Immature natural killer cell (primary cell): ENCODE measurements at regions not wholly inside any gene's neighbourhood (a gene's known extent, or its start where the extent isn't known, plus 50 kb on each side); places are given as distances from the start of the nearest gene placed in this dataset.
"Not testable (repeated sequence)": the region's sequence is repeated elsewhere in the genome, so short reads cannot be mapped to it uniquely, and the experiment has no call there.

ENCODE experiments used
- DNase-seq, 3 donors: peaks; one replicate each; pipeline ENCODE4 v3.0.0; 2022; ENCODE audit warnings: mixed read lengths in 1 of 3
- H3K27ac Mint-ChIP-seq, 6 donors: one replicate each; pipeline ENCODE4 v1.8.0; 2020; ENCODE audit warnings: mixed read lengths in 6 of 6, mild to moderate bottlenecking in 5 of 6, inconsistent platforms in 4 of 6, moderate library complexity in 3 of 6
- H3K27me3 Mint-ChIP-seq, 3 donors: one replicate each; pipeline ENCODE4 v1.8.0; 2020 to 2021; ENCODE audit warnings: low read depth in 3 of 3, mild to moderate bottlenecking in 3 of 3, mixed read lengths in 3 of 3, moderate library complexity in 3 of 3, inconsistent platforms in 1 of 3
- H3K36me3 Mint-ChIP-seq, 3 donors: one replicate each; pipeline ENCODE4 v1.8.0; 2020; ENCODE audit warnings: mixed read lengths in 3 of 3, inconsistent platforms in 2 of 3, mild to moderate bottlenecking in 2 of 3
- H3K4me1 Mint-ChIP-seq, 2 donors: one replicate each; pipeline ENCODE4 v1.8.0; 2020; ENCODE audit warnings: inconsistent platforms in 2 of 2, mild to moderate bottlenecking in 2 of 2, mixed read lengths in 2 of 2, moderate library complexity in 1 of 2
- H3K4me3 Mint-ChIP-seq, 5 donors: one replicate each; pipeline ENCODE4 v1.8.0; 2020; ENCODE audit warnings: mild to moderate bottlenecking in 5 of 5, mixed read lengths in 5 of 5, inconsistent platforms in 3 of 5, moderate library complexity in 3 of 5
- H3K9me3 Mint-ChIP-seq, 6 donors: one replicate each; pipeline ENCODE4 v1.8.0; 2020; ENCODE audit warnings: mild to moderate bottlenecking in 6 of 6, mixed read lengths in 6 of 6, inconsistent platforms in 4 of 6, moderate library complexity in 3 of 6

DNA sequence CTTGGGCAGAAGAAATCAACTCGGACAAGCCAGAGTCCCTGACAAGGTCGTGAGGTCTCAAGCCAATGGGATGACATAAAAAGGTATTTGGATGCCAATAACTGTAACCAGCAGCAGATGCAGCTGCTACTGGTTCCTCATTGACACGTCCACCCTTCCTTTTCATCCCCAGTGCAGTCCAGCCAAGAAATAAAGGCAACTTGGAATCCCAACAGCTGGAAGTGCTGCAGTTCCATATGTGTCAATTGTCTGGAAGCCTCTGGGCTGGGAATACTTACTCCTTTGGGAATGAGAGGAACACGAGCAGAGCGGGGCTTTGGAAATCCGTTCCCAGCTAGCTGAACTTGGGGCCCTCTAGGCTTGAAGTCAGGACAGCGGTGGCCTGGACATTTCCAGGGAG is 360.4 kb upstream of the ZFHX3 start:
- DNase-seq = no peak
- peaks cover 0 to 3% of the 10 kb centered on the region in 2 donors for H3K4me1 Mint-ChIP-seq
- H3K27me3 Mint-ChIP-seq = peaks cover 0 to 3% (median 0%) of the 10 kb centered on the region in 3 donors
- no peak overlapping the region for H3K27ac Mint-ChIP-seq
- no peaks in the 10 kb centered on the region for H3K36me3 Mint-ChIP-seq
- peaks cover 0 to 3% (median 0%) of the 10 kb centered on the region in 6 donors for H3K9me3 Mint-ChIP-seq
- no peak overlapping the region for H3K4me3 Mint-ChIP-seq

DNA sequence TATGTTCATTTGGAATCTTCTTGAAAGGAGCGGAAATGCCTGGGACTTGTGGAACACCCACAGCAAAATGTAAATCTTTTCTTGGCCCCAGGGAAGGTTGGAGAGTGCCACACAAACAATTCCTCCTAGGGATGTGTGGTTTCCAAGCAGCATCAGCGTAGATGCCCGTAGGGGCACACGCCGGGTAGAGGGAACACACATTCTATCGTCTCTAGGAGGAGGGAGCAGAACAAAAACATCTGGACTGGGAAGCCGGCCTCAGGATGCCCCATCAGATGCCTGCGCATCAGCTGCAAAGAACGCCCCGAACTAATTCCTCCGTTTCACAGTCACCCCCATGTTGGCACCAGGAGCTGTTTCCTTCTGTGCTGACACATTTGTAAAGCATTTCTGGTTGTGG is 357.9 kb upstream of the ZFHX3 start:
- Mint-ChIP-seq H3K4me1 (no peaks in the 10 kb centered on the region), H3K4me3 (no peak overlapping the region), H3K9me3 (peaks cover 0 to 3% (median 0%) of the 10 kb centered on the region in 6 donors), H3K27ac (no peak overlapping the region), H3K27me3 (no peaks in the 10 kb centered on the region), H3K36me3 (no peaks in the 10 kb centered on the region)
- no peak for DNase-seq

DNA sequence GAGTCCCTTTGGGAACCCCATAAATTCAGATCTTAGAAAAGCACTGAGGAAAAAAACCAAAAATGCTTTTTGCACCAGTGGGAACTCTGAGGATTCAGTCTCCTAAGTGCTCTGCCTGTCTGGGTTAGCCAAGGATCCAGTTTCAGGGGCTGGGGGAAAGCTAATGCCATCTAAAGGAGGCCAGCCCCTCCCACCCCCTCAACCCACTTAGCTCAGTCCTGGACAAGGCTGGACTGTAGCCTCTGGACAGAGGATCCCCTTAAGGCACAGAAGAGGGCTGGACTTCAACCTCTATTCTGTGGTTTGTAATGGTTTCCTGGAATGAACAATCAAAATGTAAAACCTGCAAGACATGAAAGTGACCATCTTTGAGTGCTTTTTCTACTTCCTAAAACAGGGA is 356.1 kb upstream of the ZFHX3 start:
- Mint-ChIP-seq H3K4me3 (no peak overlapping the region), H3K9me3 (peaks cover 0 to 3% (median 0%) of the 10 kb centered on the region in 6 donors), H3K4me1 (no peaks in the 10 kb centered on the region), H3K36me3 (no peaks in the 10 kb centered on the region), H3K27me3 (no peaks in the 10 kb centered on the region), H3K27ac (no peak overlapping the region)
- DNase-seq = no peak

GRCh38 chr16:73403291-73403690 is 355.4 kb upstream of the ZFHX3 start:
- H3K4me3 Mint-ChIP-seq = no peak overlapping the region
- H3K27ac Mint-ChIP-seq = no peak overlapping the region
- no peak for DNase-seq
- H3K9me3 Mint-ChIP-seq = peaks cover 0 to 2% (median 0%) of the 10 kb centered on the region in 6 donors
- H3K36me3 Mint-ChIP-seq = no peaks in the 10 kb centered on the region
- H3K27me3 Mint-ChIP-seq = no peaks in the 10 kb centered on the region
- no peaks in the 10 kb centered on the region for H3K4me1 Mint-ChIP-seq

GRCh38 chr16:73400951-73401350 is 353.0 kb upstream of the ZFHX3 start:
- H3K9me3 Mint-ChIP-seq = peaks cover 0 to 3% (median 0%) of the 10 kb centered on the region in 6 donors
- no peaks in the 10 kb centered on the region for H3K36me3 Mint-ChIP-seq
- DNase-seq = no peak
- peaks cover 0 to 2% (median 0%) of the 10 kb centered on the region in 3 donors for H3K27me3 Mint-ChIP-seq
- no peak overlapping the region for H3K4me3 Mint-ChIP-seq
- H3K27ac Mint-ChIP-seq = no peak overlapping the region
- no peaks in the 10 kb centered on the region for H3K4me1 Mint-ChIP-seq

DNA sequence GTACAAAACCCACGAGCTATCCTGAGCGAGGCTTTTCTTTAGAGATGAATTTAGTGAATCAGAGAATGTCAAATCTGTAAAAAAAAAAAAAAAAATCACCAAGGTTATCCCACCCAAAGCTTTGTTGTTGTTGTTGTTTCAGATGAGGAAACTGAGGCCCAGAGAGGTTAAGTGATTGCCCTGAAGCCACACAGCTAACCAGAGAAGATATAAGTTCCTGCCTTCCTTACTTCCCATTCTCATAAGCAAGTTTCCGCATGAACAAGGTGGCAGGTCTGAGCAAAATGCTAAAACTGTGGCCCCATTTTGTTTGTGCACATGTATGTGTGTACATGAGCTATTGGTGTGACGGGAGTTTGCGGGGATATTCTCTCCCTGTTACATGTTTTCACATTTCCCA is 352.1 kb upstream of the ZFHX3 start:
- H3K36me3 Mint-ChIP-seq = no peaks in the 10 kb centered on the region
- H3K27me3 Mint-ChIP-seq = peaks cover 0 to 2% (median 0%) of the 10 kb centered on the region in 3 donors
- no peak overlapping the region for H3K4me3 Mint-ChIP-seq
- peaks cover 0 to 3% (median 0%) of the 10 kb centered on the region in 6 donors for H3K9me3 Mint-ChIP-seq
- H3K27ac Mint-ChIP-seq = no peak overlapping the region
- DNase-seq = no peak
- H3K4me1 Mint-ChIP-seq = no peaks in the 10 kb centered on the region

- DNase-seq = no peak
- Mint-ChIP-seq H3K27ac (no peak overlapping the region), H3K36me3 (no peaks in the 10 kb centered on the region), H3K27me3 (peaks cover 0 to 2% (median 0%) of the 10 kb centered on the region in 3 donors), H3K4me1 (no peaks in the 10 kb centered on the region), H3K4me3 (no peak overlapping the region), H3K9me3 (peaks cover 0 to 3% (median 0%) of the 10 kb centered on the region in 6 donors)
Measured at GRCh38 chr16:73399486-73399885, 351.6 kb upstream of the ZFHX3 start.

DNA sequence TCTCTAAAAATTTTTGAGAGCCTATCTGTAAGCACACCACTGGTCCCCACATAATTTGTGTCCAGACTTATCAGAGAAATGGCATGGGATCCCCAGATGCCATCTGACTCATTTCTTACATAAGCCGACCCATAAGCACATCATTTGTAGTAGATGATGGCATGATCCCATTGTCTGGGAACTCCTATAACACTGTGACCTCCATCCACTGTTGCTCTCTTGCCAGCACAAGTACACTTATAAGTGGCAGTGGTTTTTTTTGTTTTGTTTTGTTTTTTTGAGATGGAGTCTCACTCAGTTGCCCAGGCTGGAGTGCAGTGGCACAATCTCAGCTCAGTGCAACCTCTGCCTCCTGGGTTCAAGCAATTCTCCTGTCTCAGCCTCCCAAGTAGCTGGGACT is 350.7 kb upstream of the ZFHX3 start:
- not testable (repeated sequence) for H3K36me3 Mint-ChIP-seq, H3K27me3 Mint-ChIP-seq, H3K27ac Mint-ChIP-seq, DNase-seq, H3K4me3 Mint-ChIP-seq, H3K4me1 Mint-ChIP-seq, H3K9me3 Mint-ChIP-seq

DNA sequence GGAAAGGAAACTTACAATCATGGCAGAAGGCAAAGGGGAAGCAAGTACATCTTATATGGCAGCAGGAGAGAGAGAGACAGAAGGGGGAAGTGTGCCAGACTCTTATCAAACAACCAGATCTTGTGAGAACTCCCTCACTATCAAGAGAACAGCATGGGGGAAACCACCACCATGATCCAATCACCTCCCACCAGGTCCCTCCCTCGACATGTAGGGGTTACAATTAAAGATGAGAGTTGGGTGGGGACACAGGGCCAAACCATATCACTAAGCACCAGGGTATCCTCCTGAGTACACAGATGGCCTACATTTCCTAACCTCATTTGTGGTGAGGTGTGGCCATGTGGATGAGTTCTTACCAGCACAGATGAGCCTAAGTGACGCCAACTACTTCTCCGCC is 348.6 kb upstream of the ZFHX3 start:
- Mint-ChIP-seq H3K27ac (no peak overlapping the region), H3K27me3 (peaks cover 0 to 2% (median 0%) of the 10 kb centered on the region in 3 donors), H3K36me3 (no peaks in the 10 kb centered on the region), H3K4me1 (no peaks in the 10 kb centered on the region), H3K9me3 (peaks cover 0 to 3% (median 0%) of the 10 kb centered on the region in 6 donors), H3K4me3 (no peak overlapping the region)
- DNase-seq = no peak

- peaks cover 0 to 3% (median 2%) of the 10 kb centered on the region in 3 donors for H3K27me3 Mint-ChIP-seq
- H3K4me1 Mint-ChIP-seq = no peaks in the 10 kb centered on the region
- no peaks in the 10 kb centered on the region for H3K36me3 Mint-ChIP-seq
- H3K9me3 Mint-ChIP-seq = peaks cover 0 to 3% (median 0%) of the 10 kb centered on the region in 6 donors
- no peak overlapping the region for H3K27ac Mint-ChIP-seq
- no peak overlapping the region for H3K4me3 Mint-ChIP-seq
- no peak for DNase-seq
Measured at GRCh38 chr16:73390936-73391335, 343.0 kb upstream of the ZFHX3 start.

DNA sequence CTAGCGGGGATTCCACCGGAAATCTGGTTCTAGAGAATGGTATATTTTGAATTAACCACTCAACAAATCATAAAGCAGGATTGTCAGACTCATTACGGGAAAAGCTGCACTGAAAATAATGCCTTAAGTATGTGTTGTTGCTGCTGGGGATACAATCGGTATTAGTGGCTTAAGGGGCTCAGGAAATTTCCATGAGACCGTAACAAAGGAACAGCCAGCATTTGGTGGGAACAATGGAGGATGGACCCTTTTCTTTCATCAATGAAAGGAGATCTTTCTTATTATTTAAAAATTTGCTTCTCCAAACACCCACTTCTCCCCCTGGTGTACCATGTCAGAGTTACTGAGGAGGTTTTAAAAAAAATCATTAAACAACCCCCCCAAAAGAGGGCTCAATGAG is 342.6 kb upstream of the ZFHX3 start:
- H3K9me3 Mint-ChIP-seq = peaks cover 0 to 3% (median 0%) of the 10 kb centered on the region in 6 donors
- no peaks in the 10 kb centered on the region for H3K36me3 Mint-ChIP-seq
- no peak for DNase-seq
- peaks cover 0 to 3% (median 2%) of the 10 kb centered on the region in 3 donors for H3K27me3 Mint-ChIP-seq
- no peaks in the 10 kb centered on the region for H3K4me1 Mint-ChIP-seq
- H3K27ac Mint-ChIP-seq = no peak overlapping the region
- H3K4me3 Mint-ChIP-seq = no peak overlapping the region

GRCh38 chr16:73389085-73389484 is 341.2 kb upstream of the ZFHX3 start:
- H3K27me3 Mint-ChIP-seq = peaks cover 0 to 3% (median 2%) of the 10 kb centered on the region in 3 donors

GRCh38 chr16:73387979-73388378 is 340.1 kb upstream of the ZFHX3 start:
- no peaks in the 10 kb centered on the region for H3K36me3 Mint-ChIP-seq
- no peak for DNase-seq
- H3K27ac Mint-ChIP-seq = no peak overlapping the region
- no peak overlapping the region for H3K4me3 Mint-ChIP-seq
- peaks cover 0 to 3% (median 2%) of the 10 kb centered on the region in 3 donors for H3K27me3 Mint-ChIP-seq
- H3K9me3 Mint-ChIP-seq = peaks cover 0 to 3% (median 0%) of the 10 kb centered on the region in 6 donors
- H3K4me1 Mint-ChIP-seq = no peaks in the 10 kb centered on the region

More at GRCh38 chr16:73389085-73389484, 341.2 kb upstream of the ZFHX3 start:
- Mint-ChIP-seq H3K4me3 (no peak overlapping the region), H3K4me1 (no peaks in the 10 kb centered on the region), H3K36me3 (no peaks in the 10 kb centered on the region), H3K9me3 (peaks cover 0 to 3% (median 0%) of the 10 kb centered on the region in 6 donors), H3K27ac (no peak overlapping the region)
- no peak for DNase-seq

- Mint-ChIP-seq H3K36me3 (no peaks in the 10 kb centered on the region), H3K27ac (no peak overlapping the region), H3K4me1 (no peaks in the 10 kb centered on the region), H3K27me3 (peaks cover 0 to 5% (median 2%) of the 10 kb centered on the region in 3 donors), H3K9me3 (peaks cover 0 to 3% (median 0%) of the 10 kb centered on the region in 6 donors), H3K4me3 (no peak overlapping the region)
- DNase-seq = no peak
Measured at GRCh38 chr16:73385696-73386095, 337.8 kb upstream of the ZFHX3 start.

DNA sequence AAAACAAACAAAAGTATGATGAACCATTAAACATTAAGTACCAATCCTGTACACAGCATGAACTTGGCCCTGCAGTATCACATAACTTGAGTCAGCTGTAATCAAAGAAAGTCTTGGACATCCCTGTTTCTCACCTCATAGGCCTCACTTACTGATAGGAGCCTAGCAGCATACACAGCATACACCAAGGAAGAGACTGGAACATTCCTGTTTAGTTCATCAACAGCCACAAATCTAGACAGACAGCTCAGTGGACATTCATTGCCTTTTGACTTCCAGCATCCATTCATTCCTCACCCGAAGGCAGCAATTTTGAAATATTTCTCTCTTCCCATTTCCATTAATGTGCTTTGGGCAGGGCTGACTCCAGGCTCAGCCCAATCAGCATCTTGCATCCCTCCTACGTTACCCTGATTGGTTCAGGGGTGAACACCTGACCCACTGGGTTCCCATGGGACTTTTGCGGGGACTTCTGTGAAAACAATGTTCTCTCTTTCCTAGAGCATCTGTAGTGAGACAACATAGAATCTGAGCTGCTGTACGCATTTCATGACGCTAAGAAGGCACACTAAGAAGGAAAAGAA is 336.7 kb upstream of the ZFHX3 start:
- Mint-ChIP-seq H3K4me1 (no peaks in the 10 kb centered on the region), H3K9me3 (peaks cover 0 to 3% (median 0%) of the 10 kb centered on the region in 6 donors), H3K4me3 (no peak overlapping the region), H3K36me3 (no peaks in the 10 kb centered on the region), H3K27me3 (peaks cover 0 to 5% (median 2%) of the 10 kb centered on the region in 3 donors), H3K27ac (no peak overlapping the region)
- no peak for DNase-seq
